Islet precursor cell (in vitro differentiated cells): ENCODE measurements at regions not wholly inside any gene's neighbourhood (a gene's known extent, or its start where the extent isn't known, plus 50 kb on each side); places are given as distances from the start of the nearest gene placed in this dataset.
"Not testable (repeated sequence)": the region's sequence is repeated elsewhere in the genome, so short reads cannot be mapped to it uniquely, and the experiment has no call there.

ENCODE experiments used
- DNase-seq: peaks from one replicate; pipeline ENCODE4 v3.0.0-alpha.2; 2018

DNA sequence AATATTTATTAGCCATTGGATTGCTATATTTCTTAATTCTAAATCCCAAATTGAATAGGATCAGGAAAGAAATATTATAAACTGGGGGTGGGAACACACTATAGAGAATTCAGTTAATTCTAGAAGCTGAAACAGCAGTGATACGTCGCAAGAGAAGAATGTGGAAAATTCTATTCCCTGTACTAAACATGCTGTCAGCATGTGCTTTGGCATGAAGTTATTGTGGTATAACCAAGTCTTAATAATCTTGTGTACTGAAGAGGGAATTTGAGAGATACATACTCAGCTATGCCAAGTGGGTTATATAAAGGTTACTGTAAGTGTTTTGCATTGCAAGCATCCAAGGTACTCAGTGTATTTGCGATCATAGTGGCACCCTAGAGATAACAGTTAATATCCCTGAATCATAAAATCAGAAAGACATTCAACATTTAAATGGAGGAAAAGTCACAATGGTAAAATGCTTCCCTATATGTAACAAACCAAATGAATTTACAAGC, 1492.9 kb upstream of the C9orf72 start:
- no peak for DNase-seq

DNA sequence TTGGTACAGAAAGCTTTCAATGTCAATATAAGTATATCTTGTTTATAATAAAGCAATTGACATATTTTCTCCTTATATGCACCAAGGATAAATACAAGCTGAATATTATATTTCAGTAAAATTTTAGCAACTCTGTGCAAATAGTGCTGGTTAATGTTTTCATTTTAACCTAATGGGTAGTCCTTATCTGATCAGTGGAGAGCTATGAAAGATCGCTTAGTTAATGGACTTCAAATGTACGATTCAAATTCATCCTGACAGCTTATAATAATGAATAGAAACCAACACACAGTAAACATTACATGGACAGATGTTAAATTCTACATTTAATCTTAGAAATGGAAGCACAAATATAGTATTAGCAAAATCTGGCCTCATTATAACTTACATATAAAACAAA, 1495.2 kb upstream of the C9orf72 start:
- no peak for DNase-seq

DNA sequence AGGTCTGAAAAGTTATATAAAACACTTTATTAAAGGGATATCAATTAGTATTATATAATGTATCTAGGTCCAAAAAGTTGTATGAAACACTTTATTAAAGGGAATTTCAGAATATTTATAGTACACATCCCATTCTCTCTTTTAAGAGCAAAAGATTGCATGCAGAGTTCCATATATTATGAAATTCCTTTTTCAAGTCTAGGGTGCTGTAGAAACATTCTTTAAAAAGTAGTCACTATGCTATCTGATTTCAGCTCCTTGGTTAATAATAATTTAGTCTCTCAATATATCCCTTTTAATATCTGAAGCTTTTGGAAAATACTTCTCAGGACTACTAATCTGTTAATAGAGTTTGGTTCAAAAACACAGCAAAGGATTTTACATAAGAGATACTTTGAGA, 1496.1 kb upstream of the C9orf72 start:
- DNase-seq = no peak

DNA sequence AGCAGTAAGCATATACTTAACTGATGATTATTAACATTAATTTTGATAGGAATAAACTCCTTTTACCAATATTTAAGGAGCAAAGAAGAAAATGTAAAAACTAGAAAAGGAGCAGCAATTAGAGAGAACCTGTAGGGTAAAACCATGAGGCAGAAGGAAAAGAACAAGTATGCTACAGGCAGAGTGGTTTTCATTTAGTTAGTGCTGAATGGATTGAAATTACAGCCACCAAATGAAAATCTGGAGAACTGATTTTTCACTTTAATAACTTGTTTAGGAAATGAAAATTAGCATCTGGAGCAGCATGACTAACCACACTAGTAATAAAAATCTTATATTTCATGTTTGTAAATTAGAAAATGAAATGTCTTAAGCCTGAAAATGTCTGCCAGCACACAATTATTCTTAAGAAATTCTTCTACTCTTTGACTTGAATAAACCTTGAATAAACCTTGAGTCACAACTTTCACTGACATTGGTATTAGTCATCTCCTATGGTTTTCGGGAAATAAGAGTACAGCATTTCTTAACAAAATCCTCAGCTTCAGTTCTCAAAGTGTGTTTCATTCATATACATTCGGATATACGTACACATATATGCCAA, 1504.9 kb upstream of the C9orf72 start:
- no peak for DNase-seq

DNA sequence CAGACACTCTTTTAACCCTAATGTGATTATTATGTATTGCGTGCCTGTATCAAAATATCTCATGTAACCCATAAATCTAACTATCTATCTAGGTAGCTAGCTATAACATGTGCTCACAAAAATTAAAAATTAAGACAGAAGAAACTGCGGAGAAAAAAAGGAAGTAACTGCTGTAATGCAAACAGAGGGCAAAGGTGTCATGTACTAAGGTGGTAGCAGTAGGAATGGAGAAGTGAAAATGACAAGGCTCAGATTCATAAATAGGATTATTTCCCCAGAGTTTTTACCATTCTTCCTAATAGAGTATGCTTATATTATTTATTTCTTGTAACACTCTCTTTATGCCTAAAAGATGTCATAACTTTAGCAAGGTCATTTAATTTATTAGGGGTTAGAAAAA, 1527.5 kb upstream of the C9orf72 start:
- DNase-seq = no peak

DNA sequence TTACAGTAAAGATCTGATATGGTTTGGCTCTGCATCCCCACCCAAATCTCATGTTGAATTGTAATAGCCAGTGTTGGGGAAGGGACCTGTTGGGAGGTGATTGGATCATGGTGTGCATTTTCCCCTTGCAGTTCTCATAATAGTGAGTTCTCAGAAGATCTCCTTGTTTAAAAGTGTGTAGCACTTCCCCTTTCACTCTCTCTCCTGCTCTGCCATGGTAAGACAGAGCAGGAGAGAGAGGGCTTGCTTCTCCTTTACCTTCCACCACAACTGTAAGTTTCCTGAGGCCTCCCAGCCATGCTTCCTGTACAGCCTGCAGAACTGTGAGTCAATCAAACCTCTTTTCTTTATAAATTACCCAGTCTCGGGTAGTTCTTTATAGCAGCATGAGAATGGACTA, 1530.9 kb upstream of the C9orf72 start:
- not testable (repeated sequence) for DNase-seq

DNA sequence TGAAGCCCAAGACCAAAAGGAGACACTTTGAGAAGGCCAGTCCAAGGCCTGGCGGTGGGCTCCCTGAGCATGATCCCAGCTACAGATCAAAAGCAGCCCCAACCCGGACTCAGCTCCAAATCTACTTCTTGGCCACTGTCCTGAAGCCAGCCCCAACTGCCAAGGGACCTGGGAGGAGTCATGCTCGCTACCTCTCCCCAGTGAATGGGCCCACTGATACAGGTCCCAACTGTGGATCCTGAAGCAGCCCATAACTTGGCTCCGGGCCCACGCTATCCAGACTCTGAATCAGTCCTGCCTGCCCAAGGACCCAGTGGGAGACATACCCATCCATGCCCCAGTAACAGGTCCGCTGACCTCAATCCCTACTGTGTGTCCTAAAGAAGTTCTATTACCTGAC, 1545.3 kb upstream of the C9orf72 start:
- DNase-seq = no peak

DNA sequence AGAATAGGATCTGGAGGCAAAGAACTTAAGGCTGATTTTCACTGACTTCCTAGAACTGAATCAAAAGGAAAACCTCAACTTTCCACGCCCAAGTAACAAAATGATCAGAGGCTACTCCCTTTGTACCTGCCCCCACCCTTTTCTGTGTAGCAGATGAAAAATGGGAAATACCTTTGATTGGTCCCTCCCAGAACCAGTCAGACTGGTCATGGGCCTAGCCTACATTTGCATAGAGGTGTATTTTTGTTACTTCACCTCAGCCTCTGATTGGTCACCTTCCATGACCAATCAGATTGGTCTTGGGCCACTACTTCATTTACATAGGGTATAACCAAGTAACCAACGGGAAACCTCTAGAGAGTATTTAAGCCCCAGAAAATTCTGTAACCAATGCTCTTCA, 1553.5 kb upstream of the C9orf72 start:
- no peak for DNase-seq

DNA sequence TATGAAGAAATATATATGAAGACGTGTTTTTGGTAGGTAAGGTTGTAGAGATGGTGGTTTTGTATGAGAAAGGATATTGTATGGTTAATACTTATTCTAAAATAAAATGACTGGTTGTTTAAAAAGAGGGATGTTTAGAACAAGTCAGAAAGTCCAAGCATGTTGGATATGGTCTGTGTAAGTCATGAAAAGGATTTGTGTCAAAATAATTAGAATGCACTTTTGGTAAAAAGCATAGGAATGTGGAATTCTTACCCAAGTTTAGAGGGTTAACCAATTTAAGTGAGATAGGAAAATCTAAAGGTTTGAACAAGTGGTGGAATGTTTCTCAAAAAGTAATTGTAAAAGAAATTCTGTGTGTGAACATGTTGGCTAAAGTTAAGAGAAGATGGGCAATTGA, 1556.5 kb upstream of the C9orf72 start:
- DNase-seq = no peak

DNA sequence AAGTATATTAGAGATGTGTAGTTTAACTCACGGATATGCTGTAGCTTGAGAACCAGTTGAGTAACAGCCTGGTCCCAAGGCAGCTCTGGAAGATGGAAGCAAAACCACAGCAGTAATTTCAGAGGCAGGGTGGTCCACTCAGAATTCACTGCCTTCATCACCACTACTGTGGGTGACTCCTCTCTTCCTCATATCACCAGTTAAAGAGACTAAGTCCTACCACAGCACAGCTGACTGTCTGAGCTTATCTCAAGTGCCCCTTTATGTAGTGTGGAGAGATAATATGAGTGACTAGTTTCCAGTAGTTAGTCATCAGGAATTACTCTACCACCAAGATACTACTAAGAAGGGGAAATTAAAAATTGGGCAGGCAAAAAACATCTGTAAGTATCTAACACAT, 1571.2 kb upstream of the C9orf72 start:
- no peak for DNase-seq

DNA sequence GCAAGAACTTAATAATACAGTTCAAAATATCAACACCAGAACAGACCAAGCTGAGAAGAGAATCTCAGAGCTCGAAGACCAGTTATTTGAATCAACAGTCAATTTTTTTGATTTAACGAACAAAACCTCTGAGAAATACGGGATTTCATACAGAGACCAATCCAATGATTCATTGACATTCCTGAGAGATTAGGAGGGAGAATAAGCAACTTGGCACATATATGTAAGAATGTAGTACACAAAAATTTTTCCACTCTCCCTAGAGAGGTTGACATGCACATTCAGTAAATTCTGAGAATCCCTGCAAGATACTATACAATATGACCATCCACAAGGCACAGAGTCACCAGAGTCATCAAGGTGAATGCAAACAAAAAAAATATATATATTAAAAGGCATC, 1577.3 kb upstream of the C9orf72 start:
- DNase-seq = no peak

DNA sequence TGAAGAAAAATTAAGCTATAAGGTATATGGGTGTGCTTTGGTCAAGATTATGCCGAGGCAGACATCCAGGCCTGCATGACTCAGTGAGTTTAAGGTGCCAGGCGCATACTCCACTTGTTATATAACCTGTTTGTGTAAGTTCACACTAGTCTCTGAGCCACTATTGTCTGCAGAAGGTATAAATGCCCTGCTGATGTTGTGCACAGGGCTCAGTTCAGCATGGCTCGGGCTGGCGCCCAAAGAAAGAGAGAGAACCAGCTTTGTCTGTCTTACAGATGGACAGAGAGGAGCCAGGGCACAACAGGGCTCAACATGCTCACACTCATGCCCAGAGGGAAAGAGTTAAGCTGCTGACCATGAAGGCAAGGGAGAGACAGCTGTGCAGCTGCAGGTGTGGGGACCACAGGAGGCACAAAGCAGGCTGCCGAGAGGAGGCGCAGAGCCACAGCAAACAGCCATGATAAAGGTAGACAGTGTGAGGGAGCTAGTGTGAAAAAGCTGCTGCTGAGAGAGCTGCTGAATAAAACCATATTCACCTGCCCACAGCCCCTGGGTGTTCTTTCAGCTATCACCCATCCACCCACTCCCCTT, 1587.6 kb upstream of the C9orf72 start:
- DNase-seq = no peak

DNA sequence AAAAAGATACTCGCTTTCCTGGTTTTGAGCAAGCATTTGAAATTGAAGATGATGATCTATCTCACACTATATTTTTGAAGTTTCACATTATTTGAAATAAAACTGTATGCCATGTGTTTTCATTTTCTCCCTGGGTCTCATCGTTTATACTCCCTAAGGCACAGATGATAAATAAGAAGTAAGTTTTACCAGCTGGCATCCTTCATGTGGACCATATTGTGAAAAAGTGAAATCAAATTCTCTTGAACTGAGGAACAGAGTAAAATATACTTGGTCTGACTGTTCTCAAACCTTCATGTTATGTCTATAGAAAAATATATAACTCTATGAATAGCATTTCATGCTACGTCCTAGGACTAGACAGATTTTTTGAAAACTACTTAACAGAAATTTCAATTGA, 1600.9 kb upstream of the C9orf72 start:
- no peak for DNase-seq

DNA sequence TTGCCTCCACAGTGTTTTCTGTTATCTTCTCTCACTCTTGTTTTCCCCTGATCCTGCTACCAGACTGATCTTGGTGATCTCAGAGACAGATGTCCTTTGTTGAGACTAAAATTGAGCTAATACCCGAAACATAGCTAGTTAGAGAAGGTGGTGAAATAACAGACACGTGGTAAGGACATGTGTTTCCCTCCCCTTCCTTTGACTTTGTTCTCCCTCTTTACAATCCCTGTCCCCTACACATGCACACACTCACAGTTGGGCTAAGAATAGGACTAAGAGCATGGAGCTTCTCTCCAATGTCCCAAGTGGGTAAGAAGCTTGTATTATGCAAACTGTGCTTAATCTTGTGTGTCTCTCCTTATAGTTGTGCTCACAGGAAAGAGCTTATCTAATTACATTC, 1603.0 kb upstream of the C9orf72 start:
- no peak for DNase-seq

DNA sequence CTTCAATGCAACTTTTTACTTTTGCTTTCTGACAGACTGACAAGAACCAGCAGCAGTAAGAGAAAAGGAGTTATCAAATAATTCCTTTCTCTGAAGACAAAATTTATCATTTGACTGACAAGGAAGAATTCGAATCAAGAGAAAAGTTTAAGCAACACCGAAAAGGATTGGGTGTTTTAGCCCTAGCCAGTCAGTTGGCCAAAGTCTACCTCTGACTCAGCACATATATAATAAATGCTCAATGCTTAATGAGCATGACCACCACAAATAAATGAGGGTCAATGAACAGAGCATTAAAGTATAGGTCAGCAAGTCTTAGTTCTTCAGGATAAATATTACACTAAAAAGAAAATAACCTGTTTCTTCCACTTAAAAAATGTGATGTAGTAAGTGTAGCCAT, 1603.5 kb upstream of the C9orf72 start:
- no peak for DNase-seq

DNA sequence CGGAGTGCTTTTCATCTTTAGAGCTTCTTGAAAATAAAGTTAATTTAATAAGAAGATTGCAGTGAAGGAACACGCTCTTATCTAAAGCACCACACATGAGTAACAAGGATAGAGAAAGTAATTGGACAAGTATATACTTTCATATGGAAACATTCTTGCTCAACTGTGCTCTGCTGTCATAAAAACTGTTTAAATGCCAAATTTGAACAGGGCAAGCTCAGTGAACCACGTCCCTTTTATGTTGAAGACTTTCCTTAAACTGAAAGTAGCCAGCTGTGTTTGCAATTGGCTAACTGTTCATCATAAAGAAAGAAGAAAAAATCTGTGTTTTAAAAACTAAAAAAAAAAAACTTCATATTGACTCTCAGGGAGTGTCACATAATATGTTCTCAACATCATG, 1610.7 kb upstream of the C9orf72 start:
- no peak for DNase-seq

DNA sequence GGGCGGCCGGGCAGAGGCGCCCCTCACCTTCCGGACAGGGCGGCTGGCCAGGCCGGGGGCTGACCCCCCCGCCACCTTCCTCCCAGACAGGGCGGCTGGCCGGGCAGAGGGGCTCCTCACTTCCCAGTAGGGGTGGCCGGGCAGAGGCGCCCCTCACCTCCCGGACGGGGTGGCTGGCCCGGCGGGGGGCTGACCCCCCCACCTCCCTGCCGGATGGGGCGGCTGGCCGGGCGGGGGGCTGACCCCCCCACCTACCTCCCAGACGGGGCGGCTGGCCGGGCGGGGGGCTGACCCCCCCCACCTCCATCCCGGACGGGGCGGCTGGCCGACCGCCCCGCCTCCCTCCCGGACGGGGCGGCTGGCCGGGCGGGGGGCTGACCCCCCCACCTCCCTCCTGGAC, 1615.5 kb upstream of the C9orf72 start:
- DNase-seq = not testable (repeated sequence)

DNA sequence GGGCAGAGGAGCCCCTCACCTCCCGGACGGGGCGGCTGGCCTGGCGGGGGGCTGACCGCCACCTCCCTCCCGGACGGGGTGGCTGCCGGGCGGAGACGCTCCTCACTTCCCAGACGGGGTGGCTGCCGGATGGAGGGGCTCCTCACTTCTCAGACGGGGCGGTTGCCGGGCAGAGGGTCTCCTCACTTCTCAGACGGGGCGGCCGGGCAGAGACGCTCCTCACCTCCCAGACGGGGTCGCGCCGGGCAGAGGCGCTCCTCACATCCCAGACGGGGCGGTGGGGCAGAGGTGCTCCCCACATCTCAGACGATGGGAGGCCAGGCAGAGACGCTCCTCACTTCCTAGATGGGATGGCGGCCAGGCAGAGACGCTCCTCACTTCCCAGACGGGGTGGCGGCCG, 1615.9 kb upstream of the C9orf72 start:
- DNase-seq = not testable (repeated sequence)

DNA sequence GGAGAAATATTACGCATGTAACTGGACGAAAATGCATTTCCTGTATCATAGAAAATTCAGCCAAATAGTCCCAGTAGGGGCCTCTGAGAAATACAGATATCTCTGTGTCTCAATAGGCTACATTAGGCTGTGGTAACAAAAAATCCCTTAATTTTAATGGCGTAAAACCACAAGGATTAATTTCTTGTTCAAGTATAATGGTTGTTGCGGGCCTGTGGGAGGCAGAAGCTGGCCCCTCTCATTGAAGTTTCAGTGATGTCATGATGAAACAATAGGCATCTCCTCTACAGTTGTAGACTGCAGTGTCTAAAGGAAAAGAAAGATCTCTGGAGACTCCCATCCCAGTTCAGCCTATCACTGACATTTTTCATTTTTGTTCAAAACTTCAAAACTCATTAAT, 1625.6 kb upstream of the C9orf72 start:
- no peak for DNase-seq

DNA sequence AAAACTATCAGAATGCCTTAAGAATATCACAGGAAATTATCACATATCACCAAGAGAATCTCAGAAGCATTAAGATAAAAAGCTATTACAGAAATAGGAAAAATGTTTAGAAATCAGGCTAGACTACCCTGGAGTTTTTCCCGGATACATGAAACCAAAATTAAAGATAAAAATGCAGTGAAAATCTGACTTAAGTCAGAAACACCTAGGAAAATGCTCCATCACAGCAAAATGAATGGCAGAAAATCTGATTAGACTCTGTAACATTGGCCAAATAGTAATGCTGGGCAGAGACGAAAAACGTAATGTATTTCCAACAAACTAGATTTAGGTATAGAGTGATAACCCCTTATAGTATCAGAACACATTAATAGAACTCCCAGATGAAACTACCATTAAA, 1626.7 kb upstream of the C9orf72 start:
- DNase-seq = no peak

DNA sequence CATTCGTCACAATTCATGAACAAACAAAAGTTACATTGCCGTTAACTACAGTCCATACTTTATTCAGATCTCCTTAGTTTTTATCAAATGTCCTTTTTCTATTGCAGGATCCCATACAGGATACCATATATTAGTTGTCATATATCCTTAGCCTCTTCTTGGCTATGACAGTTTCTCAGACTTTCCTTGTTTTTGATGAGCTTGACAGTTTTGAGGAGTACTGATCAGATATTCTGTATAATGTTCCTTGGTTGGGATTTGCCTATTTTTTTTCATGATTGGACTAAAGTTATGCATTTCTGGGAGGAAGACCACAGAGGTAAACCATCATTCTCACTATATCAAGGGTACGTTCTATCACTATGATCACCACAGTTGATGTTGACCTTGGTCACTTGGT, 1627.4 kb upstream of the C9orf72 start:
- DNase-seq = no peak

DNA sequence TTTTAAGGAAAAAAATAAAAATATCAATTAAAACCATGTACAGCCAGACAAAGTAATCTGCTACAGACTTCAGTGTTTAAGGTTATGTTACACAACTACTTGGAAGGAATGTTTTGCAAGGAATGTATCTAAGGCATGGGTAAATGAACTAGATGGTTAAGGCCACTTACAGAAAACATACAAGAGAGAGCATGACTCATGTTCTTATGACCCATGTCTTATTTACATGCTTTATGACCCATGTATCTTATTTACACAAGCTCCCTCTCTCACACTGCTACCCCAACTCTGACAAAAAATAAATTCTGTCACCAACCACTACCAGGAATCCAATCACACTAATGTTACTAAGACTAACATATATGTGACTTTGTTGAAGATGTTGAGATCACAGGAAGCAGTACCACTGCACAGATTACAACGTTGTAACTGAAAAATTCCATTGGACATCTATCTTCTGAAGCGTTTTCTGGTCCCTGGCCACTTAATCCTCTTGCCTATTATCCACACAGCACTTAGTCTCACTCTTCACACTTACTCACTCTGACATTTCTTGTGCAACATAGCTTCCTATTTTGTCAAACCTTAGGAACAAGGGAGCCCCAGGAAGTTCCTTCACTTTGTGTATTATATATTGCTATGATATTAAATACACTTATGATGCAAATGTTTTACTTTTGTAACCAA, 1630.1 kb upstream of the C9orf72 start:
- no peak for DNase-seq

DNA sequence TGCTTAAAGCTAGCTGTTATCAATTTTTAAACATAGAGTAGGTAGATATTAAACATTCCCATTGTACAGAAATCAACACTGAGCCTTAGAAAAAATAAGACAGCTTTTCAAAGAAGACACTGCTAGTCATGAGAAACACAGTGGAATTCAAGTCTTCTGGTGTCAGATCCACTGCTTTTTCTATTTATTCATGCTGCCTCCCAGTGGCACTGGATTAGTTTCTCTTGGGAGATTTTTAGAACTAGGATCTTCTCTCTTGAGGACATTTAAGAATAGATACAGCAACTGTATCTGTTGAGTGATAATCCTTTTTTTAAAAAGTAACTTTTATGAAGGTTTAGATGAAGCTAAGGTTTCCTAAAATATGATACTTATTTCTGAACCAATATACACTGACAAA, 1635.4 kb upstream of the C9orf72 start:
- DNase-seq = no peak

DNA sequence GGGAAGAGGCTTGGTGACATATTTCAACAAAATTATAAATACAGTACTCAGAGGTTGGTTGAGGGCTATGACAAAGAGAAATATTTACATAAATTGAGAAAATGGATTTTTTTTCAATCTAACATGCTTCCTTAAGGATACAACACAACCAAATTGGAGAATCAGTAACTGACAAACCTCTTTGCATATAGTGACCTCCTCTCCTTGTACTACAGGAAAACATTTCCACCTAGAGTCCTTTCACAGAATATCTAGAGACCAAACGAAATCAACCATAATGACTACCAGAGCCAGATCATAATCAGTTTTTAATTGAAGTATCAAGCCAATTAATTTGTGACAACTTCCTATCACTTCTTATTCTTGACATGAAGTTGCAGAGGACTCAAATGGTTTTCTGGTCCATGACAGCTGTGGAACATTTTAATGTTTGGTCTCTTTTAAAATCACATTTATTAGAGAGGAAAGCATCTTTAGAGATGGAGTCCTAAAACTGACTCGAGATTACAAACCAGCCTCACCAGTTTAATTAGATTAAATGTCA, 1636.5 kb upstream of the C9orf72 start:
- DNase-seq = no peak
